ENCODE measurements at regions not wholly inside any gene's neighbourhood (a gene's known extent, or its start where the extent isn't known, plus 50 kb on each side); places are given as distances from the start of the nearest gene placed in this dataset.
"Not testable (repeated sequence)": the region's sequence is repeated elsewhere in the genome, so short reads cannot be mapped to it uniquely, and the experiment has no call there.

DNA sequence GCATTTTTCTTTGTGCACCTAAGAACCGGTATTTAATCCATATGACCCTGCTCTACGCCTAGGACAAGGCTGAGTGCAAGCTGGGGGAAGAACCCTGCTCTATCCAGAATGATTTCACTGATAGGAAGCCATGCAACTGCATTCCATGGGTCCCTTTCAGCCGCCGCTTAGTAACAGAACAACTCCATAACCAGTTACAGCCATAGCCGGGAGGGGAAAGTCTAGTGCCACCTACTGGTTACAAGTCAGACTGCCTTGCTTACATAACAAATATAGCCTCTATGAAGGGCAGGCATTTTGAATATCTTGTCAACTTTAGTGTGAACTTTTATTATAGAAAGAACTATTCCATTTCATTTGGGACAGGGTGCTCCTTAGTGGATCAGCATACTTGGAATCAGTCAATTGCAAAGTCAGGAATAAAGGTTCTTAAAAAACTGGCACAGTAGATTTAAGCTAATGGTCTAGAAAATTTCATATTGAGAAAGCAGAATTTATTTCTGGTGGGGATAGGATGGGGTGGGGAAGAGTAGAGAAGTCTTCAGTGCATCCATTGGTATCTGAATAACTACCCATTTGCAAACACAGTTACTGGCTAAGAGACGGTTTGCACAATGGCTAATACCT is 521.7 kb downstream of the ADRA2A start:
- peak; percentile 67 for DNase-seq (ENCODE audit: low spot score)

- DNase-seq (ENCODE audit: low spot score) = no peak
Measured at GRCh38 chr10:111599943-111600342, 523.1 kb downstream of the ADRA2A start.

GRCh38 chr10:111600772-111601171 is 523.9 kb downstream of the ADRA2A start:
- DNase-seq (ENCODE audit: low spot score) = no peak

DNA sequence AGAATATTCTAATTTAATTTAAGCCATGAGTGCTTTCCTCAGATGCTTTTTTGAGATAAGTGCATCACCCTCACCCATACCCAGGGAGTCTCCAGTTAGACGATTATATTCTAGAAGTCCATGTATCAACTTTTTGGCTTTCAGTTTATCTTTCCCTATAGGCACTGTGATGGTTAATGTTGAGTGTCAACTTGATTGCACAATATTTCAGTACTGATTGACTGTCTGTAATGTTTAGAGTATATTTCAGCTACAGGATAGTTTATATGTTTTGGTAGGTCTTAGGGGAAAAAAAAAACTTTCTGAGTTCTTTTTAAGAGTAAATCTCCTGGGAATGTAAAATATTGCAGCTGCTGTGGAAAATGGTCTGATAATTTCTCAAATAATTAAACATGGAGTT is 535.4 kb downstream of the ADRA2A start:
- no peak for DNase-seq (ENCODE audit: low spot score)

DNA sequence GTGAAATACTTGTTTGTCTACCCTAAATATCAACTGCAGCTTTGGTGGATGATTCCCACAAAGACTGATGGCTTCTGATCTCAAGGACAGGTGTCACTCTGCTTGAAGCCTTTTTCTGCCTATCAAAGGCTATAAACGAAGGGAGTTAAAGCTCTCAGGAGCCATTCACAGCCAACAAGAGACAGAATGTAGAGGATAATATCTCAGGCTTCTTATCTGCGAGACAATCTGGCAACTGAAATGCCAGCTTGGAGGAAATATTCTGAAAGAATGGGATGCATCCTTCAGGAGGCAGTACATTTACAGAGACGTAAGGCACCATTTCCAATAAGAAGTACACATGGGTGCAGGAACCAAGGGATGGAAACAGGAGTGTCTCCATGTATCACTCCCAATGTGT is 549.4 kb downstream of the GPAM start:
- no peak for DNase-seq (ENCODE audit: low spot score)

GRCh38 chr10:111646021-111646420 is 537.5 kb downstream of the GPAM start:
- no peak for DNase-seq (ENCODE audit: low spot score)

DNA sequence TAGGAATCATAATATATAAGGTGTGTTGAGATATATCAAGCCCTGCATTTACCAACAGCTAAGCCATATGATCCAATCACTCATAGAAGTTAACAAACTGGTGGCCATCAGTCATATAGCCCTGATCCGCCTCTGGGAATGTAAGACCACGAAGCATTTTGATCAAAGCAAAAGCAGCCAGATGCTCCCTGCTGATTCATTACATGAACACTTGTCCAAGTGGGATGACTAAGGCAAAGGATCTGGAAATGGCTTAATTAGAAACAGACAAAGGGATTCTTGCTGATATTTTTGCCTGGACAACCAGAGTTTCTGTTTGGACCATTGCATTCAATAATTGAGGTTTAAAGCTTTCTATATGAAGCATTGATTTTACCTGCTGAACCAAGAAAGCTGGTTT is 535.5 kb downstream of the GPAM start:
- DNase-seq (ENCODE audit: low spot score) = no peak

- DNase-seq (ENCODE audit: low spot score) = not testable (repeated sequence)
Measured at GRCh38 chr10:111649080-111649479, 534.5 kb downstream of the GPAM start.

DNA sequence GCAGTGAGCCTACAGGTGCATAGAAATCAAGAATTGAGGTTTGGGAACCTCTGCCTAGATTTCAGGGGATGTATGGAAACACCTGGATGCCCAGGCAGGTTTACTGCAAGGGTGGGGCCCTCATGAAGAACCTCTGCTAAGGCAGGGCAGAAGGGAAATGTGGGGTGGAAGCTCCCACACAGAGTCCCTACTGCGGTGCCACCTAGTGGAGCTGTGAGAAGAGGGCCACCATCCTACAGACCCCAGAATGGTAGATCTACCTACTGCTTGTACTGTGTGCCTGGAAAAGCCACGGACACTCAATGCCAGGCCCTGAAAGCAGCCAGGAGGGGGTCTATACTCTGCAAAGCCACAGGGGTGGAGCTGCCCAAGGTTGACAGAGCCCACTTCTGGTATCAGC is 533.5 kb downstream of the GPAM start:
- DNase-seq (ENCODE audit: low spot score) = peak; percentile 15

DNA sequence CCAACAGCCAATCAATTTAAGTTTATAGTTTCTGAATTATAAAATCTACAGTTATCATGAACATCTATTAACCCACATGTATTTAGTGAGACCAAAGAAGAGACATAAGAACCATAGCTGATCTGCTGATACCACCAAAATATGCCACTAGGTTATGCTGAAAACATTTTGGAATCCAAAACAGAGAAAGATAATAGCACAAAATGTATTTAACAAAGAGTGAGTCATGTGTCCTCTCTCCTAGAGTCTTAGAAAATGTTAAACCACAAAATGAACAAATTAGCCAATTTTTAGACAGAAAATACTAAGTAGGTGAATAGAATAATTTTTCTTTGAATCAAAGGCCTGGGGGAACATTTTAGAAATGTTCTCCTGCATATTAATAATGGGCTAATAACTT is 527.5 kb downstream of the GPAM start:
- no peak for DNase-seq (ENCODE audit: low spot score)

DNA sequence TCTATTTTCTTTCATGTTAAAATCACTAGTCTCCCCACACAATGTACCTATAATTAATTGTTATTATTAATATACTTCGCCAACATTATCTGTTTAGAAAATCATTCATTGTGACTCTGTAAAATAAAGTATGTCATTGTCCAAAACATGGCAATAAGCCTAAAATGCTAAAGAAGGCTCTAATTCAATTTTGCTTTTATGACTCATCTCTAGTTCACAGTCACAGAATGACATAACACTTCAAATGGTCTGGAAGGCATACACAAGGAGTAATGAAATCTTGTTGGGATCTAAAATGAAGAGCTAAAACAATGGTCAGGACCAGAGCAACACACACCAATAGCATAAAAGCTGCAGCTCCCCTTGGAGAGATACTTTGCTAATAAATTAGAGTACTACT is 505.8 kb downstream of the GPAM start:
- DNase-seq (ENCODE audit: low spot score) = no peak

GRCh38 chr10:111686796-111687195 is 496.8 kb downstream of the GPAM start:
- no peak for DNase-seq (ENCODE audit: low spot score)

DNA sequence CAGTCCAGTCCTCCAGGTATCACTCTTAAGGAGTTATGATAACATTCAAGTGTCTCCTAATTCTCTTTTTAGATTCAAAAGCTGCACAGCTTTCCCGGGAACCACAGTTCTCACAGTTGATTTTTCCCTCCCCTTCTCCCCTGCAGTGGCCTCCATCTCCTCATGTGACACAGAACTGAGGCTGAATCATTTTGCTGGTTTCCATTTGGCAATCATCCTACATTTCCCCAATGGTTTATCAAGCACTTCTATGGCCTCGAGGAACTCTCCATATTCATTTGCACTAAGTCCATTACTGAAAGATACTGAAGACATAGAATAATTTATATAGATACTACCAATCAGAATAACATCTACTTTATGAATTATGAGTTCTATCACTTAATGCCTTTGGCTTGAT is 484.9 kb downstream of the GPAM start:
- no peak for DNase-seq (ENCODE audit: low spot score)

- no peak for DNase-seq (ENCODE audit: low spot score)
Measured at GRCh38 chr10:111703986-111704385, 479.6 kb downstream of the GPAM start.

DNA sequence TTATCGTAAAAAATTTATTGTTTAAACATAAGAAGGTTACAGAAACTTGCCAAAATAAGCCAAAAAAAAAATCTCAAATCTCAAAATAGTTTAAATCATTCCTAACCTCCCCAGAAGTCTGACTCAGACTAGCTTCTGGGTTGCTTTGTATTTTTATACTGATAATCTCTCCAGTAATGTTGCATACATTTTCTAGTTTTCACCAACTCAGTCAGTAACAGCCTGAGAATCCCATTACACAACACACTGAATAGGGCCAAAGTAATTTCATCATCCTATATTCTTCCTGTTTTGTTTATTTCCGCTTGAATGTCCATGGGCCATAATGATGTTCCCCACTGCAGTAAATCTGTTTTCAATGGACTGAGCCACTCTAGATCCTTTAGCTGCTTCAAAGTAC is 478.5 kb downstream of the GPAM start:
- DNase-seq (ENCODE audit: low spot score) = no peak

- no peak for DNase-seq (ENCODE audit: low spot score)
Measured at GRCh38 chr10:111706331-111706730, 477.2 kb downstream of the GPAM start.

GRCh38 chr10:111707076-111707475 is 476.5 kb downstream of the GPAM start:
- DNase-seq (ENCODE audit: low spot score) = no peak

DNA sequence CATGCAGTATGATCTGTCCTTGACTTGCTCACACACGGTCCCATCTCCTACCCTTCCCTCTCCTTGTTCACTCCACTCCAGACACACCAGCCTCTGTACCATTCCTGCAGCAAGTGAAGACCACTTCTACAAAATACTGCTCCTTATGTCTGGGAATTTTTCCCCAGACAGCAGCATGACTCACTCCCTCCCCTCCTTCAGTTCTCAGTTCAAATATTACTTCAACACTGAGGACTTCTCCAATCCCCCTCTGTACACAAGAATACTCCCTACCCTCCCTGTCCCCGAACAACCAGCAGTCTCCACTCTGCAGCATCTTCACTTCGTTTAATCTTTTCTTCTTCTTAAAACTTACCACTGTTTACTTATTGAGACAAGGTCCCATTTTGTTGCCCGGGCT is 474.0 kb downstream of the GPAM start:
- no peak for DNase-seq (ENCODE audit: low spot score)

- DNase-seq (ENCODE audit: low spot score) = no peak
Measured at GRCh38 chr10:111716032-111716431, 467.5 kb downstream of the GPAM start.

GRCh38 chr10:111724121-111724520 is 459.4 kb downstream of the GPAM start:
- DNase-seq (ENCODE audit: low spot score) = no peak

DNA sequence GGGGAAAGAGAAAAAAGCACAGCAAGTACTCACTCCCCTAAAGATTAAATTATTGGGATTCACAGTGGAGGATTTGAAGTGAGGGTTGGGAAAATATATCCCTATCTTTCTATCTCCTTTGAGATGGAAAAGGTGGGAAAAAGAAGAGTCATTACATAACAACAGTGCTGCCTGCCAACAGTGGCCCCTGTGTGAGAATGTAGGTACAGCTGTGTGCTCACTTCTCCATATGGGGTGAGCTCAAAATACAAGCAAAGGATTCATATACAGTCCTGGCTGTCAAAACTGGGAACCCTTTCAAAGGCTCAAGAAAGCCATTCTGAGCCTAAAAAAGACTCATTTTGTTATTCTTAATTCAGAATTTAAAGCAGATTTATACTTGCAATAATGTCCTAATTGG is 458.5 kb downstream of the GPAM start:
- no peak for DNase-seq (ENCODE audit: low spot score)

DNA sequence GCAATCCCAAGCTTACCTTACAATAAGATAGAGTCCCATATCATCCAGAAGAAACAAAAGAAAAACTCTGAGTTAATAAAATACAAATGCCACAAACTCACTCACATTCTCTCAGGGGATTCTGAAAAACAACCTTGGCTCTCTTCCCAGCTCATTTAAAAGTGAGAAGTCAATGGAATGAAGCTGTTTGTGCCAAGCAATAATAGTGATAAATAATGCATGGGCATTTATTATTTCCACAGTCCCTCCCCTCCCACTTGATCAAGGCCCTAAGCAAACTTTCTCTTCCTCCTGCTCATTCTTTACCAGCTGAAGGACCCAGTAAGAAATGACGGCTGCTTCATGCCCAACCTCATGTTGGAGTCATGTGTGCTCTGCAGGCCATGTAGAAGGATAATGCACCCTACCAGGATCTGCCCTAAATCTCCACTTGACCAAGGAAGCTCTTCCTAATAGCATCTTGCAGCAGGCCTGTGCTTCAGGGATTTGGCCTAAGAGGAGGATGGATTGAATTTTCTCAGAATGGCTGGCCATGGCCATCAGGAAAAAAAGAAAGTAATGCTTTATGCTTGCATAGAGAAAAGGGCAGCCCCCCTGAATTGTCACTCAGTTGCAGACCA is 451.3 kb downstream of the GPAM start:
- DNase-seq (ENCODE audit: low spot score) = no peak

- no peak for DNase-seq (ENCODE audit: low spot score)
Measured at GRCh38 chr10:111739125-111739873, 444.3 kb downstream of the GPAM start.

GRCh38 chr10:111739874-111740139 is 443.8 kb downstream of the GPAM start:
- DNase-seq (ENCODE audit: low spot score) = no peak

Measured in NAMALWA (cell line).